ENCODE measurements at regions not wholly inside any gene's neighbourhood (a gene's known extent, or its start where the extent isn't known, plus 50 kb on each side); places are given as distances from the start of the nearest gene placed in this dataset.

GRCh38 chr18:1487457-1487856, 582.8 kb downstream of the ADCYAP1 start:
- DNase-seq = no peak
- no peak overlapping the region for H3K4me3 ChIP-seq (ENCODE audit: low read depth in 2 of 2, low read length in 1 of 2)
- 0% methylated on average over 2 of the region's 2 CpGs for WGBS (ENCODE audit: low lambda C conversion rate)
- TF ChIP-seq YY1 (IDR thresholded peaks at IDR 0.05; ENCODE audit: low read depth) = no peak
- TF ChIP-seq USF1 (IDR thresholded peaks at IDR 0.05; ENCODE audit: borderline replicate concordance, low read depth) = no peak
- TF ChIP-seq RFX5 (IDR thresholded peaks at IDR 0.05; ENCODE audit: low read length) = no peak
- H3K27ac ChIP-seq (ENCODE audit: low read depth in 2 of 2, low read length in 1 of 2) = no peak overlapping the region
- no peaks in the 10 kb centered on the region for H3F3A ChIP-seq (replicated peaks; ENCODE audit: insufficient read depth)
- H3K4me1 ChIP-seq (ENCODE audit: control insufficient read depth in 1 of 2, insufficient read depth in 2 of 2, low read depth in 1 of 2, low read length in 1 of 2) = no peaks in the 10 kb centered on the region
- POLR2A ChIA-PET = no interaction called here
- H2AFZ ChIP-seq (ENCODE audit: low read depth) = no peak overlapping the region
- no peak overlapping the region for H3K4me2 ChIP-seq
- no peaks in the 10 kb centered on the region for H4K20me1 ChIP-seq (ENCODE audit: insufficient read depth)
- H3K79me2 ChIP-seq (ENCODE audit: insufficient read depth) = no peaks in the 10 kb centered on the region
- CTCF ChIA-PET = interaction anchor here (1.2 kb wide), 1 partner anchor 9 kb away, joined by 4 read pairs; no protein-coding TSS in a partner anchor
- no peaks in the 10 kb centered on the region for H3K36me3 ChIP-seq (replicated peaks in 1 of 2; ENCODE audit: control insufficient read depth in 1 of 2, insufficient read depth in 2 of 2, low read length in 1 of 2)
- no peak overlapping the region for H3K9ac ChIP-seq
- no peaks in the 10 kb centered on the region for H3K27me3 ChIP-seq (ENCODE audit: insufficient read depth)
- no peaks in the 10 kb centered on the region for H3K9me2 ChIP-seq
- no peaks in the 10 kb centered on the region for H3K9me3 ChIP-seq

GRCh38 chr18:1488394-1488793, 583.7 kb downstream of the ADCYAP1 start:
- ChIA-PET POLR2A (no interaction called here), CTCF (no interaction called here)
- WGBS (ENCODE audit: low lambda C conversion rate) = 4% methylated on average over 4 of the region's 4 CpGs
- Histone ChIP-seq H3K4me2 (no peak overlapping the region), H4K20me1 (ENCODE audit: insufficient read depth) (no peaks in the 10 kb centered on the region), H3K9me2 (no peaks in the 10 kb centered on the region), H3F3A (replicated peaks; ENCODE audit: insufficient read depth) (no peaks in the 10 kb centered on the region), H3K9ac (no peak overlapping the region), H3K4me3 (ENCODE audit: low read depth in 2 of 2, low read length in 1 of 2) (no peak overlapping the region), H3K27ac (ENCODE audit: low read depth in 2 of 2, low read length in 1 of 2) (no peak overlapping the region), H3K79me2 (ENCODE audit: insufficient read depth) (no peaks in the 10 kb centered on the region), H3K9me3 (no peaks in the 10 kb centered on the region), H3K36me3 (replicated peaks in 1 of 2; ENCODE audit: control insufficient read depth in 1 of 2, insufficient read depth in 2 of 2, low read length in 1 of 2) (no peaks in the 10 kb centered on the region), H3K27me3 (ENCODE audit: insufficient read depth) (no peaks in the 10 kb centered on the region), H2AFZ (ENCODE audit: low read depth) (no peak overlapping the region), H3K4me1 (ENCODE audit: control insufficient read depth in 1 of 2, insufficient read depth in 2 of 2, low read depth in 1 of 2, low read length in 1 of 2) (no peaks in the 10 kb centered on the region)
- TF ChIP-seq TAF1 (IDR thresholded peaks at IDR 0.05; ENCODE audit: borderline replicate concordance, low read depth, low read length) (no peak), SIN3A (IDR thresholded peaks at IDR 0.05; ENCODE audit: borderline replicate concordance, low read depth, low read length) (no peak), USF2 (IDR thresholded peaks at IDR 0.05; ENCODE audit: borderline replicate concordance, low read depth, low read length) (no peak), JUND (IDR thresholded peaks at IDR 0.05) (no peak), FOXM1 (IDR thresholded peaks at IDR 0.05; ENCODE audit: low read depth) (no peak), RCOR1 (IDR thresholded peaks at IDR 0.05; ENCODE audit: low read length) (no peak), NFIC (IDR thresholded peaks at IDR 0.05; ENCODE audit: borderline replicate concordance) (no peak), REST (IDR thresholded peaks at IDR 0.05; ENCODE audit: low read depth, low read length) (no peak), GABPA (IDR thresholded peaks at IDR 0.05; ENCODE audit: low read depth) (no peak), SMC3 (IDR thresholded peaks at IDR 0.05; ENCODE audit: low read depth, low read length) (no peak), ZBTB33 (IDR thresholded peaks at IDR 0.05; ENCODE audit: borderline replicate concordance, low read depth) (no peak)
- no peak for DNase-seq

Measured in SK-N-SH (cell line).